Smooth muscle cell of the brain vasculature (primary cell): ENCODE measurements at regions not wholly inside any gene's neighbourhood (a gene's known extent, or its start where the extent isn't known, plus 50 kb on each side); places are given as distances from the start of the nearest gene placed in this dataset.
"Not testable (repeated sequence)": the region's sequence is repeated elsewhere in the genome, so short reads cannot be mapped to it uniquely, and the experiment has no call there.

ENCODE experiments used
- DNase-seq: peaks from one replicate; pipeline ENCODE4 v3.0.0-alpha.2; 2012; ENCODE audit warnings: low read depth, low spot score

DNA sequence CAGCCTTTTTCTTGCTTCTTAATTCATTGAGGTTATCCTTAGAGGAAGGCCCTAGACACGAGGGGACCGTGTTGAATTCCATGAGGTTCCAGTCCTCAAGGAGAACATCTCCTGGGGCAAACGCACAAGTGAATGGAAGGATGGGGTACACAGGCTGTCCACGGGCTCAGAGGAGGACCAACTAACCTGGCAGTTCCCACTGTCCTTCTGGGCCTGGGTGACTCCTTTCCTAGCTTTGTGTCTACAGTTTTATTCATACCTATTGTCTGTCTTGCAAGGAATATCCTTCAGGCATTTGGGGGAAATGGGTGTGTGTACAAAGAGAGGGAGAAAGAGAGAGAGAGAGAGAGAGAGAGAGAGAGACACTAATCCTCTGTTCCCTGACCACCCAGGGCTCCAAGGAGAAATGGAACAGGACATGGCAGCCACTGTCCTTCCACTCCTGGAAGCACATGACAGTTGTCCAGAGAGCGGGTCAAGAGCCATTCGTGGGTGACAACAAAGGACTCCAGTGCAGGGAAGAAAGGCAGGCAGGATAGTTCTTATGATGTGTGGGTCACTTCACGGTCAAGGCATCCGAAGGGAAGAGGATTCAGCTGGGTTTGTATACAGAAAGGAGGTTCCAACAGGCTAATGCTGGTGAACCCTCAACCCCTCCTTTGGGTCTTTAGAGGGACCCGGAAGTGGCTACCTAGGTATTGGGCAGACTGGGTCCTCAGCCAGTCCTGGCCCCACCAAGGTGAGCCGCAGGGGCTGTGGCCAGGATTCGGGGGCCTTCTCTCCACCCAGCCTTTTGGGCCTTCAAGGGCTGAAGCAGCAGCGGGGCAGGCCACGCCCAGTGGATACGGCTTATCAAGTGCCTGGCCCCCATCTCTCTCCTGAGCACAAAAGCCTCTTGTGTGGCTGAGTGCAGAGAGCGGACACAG, 150.6 kb downstream of the MYCN start:
- no peak for DNase-seq

DNA sequence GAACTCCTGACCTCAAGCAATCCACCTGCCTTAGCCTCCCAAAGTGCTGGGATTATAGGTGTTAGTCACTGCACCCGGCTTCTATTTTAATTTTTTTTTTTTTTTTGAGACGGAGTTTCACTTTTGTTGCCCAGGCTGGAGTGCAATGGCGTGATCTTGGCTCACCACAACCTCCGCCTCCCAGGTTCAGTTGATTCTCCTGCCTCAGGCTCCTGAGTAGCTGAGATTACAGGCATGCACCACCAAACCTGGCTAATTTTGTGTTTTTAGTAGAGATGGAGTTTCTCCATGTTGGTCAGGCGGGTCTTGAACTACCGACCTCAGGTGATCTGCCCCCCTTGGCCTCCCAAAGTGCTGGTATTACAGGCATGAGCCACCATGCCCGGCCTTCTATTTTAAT, 149.1 kb downstream of the MYCN start:
- DNase-seq, result not testable (repeated sequence)

DNA sequence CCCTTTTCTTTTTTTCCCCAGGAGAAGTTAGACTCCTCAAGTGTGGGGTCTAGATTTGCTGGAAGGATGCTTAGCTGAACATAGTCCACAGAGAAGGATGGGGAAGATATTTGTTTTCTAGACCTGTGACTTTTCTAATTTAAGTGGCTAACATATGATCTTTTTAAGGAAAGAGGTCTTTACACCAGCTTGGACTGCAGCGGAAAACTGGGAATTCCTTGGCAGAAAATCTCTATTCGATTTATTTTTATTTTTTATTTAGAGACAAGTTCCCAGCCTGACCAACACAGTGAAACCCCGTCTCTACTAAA, 148.4 kb downstream of the MYCN start:
- DNase-seq, result no peak

DNA sequence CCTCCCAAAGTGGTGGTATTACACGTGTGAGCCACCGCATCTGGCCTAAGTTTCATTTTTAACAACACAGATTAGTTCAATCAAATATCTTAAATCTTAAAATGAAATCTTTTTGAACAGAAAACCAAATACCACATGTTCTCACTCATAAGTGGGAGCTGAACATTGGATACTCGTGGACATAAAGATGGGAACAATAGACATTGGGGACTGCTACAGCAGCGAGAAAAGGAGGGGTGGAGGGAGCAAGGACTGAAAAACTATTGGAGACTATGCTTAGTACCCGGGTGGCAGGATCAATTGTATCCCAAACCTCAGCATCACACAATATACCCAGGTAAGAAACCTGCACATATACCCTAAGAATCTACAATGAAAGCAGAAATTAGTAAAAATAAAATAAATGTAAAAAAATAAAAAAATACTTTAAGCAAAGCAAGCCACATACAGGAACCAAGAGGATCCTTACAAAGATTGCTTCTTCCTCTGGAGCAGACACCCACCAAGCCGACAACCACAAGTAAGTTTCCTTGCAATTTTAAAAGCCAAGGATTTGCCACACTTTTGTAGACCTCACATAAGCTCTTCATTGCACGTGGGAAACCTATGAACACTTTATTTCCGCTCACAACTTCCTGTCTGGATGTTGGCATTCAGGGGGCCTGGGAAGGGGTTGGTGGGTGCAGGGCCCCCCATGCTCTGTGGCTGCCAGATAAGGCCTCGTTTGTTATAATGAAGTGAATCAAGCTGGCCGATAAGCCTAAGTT, 147.9 kb downstream of the MYCN start:
- DNase-seq, result no peak

DNA sequence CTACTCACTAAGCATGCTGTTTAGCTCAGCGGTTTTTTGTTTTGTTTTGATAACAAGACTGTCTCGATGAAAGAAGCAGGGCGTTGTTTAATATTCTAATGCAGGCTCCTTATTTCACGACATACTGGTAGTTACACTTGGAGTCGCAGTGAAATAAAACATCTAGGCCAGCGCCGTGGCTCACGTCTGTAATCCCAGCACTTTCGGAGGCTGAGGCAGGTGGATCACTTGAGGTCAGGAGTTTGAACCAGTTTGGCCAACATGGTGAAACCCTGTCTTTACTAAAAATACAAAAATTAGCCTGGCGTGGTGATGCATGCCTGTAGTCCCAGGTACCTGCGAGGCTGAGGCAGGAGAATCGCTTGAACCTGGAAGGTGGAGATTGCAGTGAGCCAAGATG, 145.8 kb downstream of the MYCN start:
- not testable (repeated sequence) for DNase-seq

DNA sequence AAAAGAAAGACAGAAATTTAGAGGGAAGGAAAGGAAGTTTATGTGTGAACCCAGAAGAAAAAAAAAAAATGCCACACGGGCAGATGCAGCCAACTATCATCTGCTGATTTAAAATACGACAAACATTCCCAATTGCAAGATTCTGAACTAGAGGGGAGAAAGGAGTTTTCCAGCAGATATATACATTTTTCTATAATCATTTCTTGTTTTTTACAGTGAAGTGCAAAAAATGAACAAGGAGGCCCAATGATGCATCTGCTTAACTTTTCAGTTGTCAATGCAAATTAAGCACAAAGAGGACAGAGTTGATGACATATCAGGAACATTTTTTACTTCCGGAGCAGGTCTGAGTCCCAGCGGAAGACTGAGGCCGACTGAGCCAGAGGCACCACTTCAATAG, 144.7 kb downstream of the MYCN start:
- no peak for DNase-seq

DNA sequence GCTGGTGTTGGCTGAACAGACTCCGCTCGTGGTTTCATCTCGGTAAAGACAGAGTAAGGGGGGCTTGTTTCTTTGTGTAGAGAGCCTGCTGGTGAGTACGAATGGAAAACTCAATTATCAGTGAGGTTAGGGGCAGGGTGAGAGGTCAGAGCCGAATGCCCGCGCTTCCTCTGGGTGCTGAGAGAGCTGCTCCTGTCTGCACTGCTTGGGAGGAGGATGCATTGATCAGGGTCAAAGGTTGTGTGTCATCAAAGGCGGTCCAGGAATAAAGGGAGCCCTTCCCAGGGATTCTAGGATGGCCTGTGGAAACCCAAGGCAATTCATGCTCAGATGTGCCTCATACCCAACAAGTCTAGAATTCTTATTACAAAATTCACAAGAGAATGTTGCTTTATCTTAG, 143.9 kb downstream of the MYCN start:
- no peak for DNase-seq

DNA sequence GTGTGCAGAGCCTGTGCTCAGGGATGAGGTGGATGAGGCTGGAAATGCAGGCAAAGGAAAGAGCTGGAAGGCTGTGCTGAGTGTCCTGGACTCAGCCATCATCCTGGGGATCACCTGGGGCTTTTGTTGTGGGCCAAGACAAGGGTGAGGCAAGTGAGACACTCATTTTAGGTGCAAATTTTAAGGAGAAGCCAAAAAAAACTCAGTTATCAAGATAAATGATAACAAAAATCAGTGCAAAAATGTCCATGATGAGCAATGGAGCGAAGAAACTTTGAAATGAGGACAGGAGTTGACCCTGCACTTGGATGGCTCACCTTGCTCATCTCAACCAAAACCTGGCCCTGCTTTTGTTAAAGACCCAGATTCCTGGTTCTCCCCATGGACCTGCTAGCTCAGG, 141.9 kb downstream of the MYCN start:
- DNase-seq, result no peak

DNA sequence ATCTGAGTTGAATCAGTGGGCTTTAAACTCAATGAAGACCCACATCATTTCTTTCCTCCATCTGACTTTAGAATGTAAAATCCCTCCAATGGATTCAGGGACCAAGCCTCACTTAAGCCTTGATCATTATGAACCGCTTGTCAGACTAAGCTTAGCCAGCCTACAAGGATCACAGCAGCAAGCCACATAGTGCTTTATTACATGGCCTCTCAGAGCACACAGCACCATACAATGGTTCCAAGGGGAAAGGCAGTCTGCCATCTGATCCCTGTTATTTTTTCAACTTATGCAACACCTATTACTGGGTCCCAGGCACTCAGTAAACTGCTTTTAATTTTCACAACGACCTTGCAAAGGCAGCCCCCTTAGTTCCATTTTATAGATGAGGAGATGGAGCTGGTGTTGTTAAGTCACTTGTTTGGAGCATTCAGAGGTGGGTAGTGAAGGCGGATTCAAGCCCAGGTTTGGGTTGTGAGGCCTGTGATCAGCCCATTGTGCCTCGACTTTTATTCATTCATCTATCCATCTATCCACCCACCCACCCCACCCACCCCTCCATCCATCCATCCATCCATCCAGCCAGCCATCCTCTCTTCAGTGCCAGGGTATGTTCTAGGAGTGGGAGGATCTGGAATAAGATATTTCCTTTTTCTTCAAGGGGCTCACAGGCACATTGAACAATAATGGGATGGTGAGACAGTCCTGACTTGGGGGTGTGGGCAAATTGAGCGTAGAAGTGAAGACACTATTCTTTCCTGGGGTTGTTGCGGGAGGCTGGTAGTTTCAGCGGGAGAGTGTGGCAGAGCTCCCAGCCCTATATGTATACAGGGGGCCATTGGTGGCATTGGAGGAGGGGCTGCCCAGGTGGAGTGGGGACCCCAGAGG, 141.2 kb downstream of the MYCN start:
- no peak for DNase-seq

DNA sequence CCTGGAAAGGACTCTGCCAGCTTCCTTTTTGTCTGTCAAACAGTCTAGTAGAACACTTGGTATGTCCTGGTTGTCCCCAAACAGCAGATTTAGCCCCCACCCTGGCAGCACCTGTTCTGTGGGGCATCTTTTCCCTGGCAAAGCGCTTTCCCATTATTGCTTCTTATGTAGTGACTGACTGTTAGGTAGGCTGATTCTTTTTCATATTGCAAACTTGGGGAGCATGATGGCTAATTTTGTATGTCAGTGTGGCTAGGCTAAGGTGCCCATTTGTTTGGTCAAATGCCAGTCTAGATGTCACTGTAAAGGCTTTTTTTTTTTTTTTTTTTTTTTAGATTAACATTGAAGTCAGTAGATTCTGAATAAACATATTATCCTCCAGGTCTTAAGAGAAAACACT, 140.2 kb downstream of the MYCN start:
- no peak for DNase-seq

DNA sequence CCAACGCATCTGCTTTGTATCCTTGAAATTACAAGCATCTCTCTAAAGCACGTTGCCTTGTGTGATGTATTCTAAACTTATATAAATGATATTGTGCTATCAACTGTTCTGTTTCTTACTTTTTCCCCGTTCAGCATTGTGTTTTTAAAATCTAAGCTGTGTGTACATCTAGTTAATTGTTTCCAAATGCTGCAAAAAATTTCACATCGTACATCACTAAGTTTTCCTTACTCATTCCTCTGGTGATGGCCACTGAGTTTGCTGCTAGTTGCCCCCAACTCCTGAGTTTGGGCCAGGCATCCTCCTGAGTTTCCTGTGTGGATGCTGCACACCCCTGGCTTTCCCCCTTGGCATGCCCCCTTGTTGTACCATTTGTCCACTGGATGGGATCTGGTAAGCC, 139.7 kb downstream of the MYCN start:
- no peak for DNase-seq

DNA sequence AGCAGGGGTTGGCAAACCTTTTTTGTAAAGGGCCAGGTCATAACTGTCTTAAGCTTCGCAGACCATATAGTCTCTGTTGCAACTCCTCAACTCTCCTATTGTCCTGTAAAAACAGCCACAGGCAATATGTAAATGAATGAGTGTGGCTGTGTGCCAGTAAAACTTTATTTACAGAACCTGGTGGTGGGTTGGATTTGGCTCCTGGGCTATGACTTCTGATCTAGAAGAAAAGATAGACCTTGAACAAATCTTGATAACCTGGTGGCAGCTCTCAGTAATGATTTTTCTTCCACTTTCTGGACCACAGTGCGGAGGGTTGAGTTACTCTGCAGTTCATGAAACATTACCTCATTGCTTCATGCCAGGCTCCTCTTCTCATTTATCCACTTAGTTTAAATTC, 139.3 kb downstream of the MYCN start:
- DNase-seq, result no peak

DNA sequence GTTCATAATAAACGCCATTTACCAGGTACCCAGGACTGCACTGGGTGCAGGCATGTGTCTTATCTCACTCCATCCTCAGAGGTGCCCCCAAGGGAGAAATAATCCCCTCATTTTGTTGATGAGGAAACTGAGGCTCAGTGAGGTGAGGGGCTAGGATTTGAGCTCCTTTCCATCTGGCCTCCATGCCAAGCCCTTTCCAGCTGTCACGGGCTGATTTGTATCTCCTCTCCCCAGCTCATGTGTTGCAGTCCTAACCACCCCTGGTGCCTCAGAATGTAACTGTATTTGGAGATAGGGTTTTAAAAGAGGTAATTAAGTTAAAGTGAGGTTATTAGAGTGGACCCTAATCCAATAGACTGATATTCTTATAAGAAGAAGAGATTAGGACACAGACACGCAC, 137.3 kb downstream of the MYCN start:
- DNase-seq, result no peak

DNA sequence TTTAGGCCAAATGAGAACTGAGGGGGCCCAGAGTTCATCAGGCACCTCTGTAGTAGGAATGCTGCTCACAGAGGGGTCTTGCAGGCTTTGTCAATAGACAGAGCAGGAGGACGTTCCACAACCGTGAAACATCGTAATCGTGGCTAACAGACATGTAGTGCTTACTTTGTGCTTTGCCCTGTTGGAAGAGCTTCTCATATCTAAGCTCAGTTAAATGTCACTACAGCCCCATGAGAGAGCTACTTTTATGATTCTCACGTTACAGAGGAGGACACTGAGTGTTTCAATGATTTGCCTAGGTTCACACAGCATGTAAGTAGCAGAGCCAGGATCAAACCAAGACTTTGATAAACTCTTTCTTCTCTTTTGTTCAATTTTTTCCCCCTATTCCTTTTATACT, 136.6 kb downstream of the MYCN start:
- DNase-seq, result no peak

DNA sequence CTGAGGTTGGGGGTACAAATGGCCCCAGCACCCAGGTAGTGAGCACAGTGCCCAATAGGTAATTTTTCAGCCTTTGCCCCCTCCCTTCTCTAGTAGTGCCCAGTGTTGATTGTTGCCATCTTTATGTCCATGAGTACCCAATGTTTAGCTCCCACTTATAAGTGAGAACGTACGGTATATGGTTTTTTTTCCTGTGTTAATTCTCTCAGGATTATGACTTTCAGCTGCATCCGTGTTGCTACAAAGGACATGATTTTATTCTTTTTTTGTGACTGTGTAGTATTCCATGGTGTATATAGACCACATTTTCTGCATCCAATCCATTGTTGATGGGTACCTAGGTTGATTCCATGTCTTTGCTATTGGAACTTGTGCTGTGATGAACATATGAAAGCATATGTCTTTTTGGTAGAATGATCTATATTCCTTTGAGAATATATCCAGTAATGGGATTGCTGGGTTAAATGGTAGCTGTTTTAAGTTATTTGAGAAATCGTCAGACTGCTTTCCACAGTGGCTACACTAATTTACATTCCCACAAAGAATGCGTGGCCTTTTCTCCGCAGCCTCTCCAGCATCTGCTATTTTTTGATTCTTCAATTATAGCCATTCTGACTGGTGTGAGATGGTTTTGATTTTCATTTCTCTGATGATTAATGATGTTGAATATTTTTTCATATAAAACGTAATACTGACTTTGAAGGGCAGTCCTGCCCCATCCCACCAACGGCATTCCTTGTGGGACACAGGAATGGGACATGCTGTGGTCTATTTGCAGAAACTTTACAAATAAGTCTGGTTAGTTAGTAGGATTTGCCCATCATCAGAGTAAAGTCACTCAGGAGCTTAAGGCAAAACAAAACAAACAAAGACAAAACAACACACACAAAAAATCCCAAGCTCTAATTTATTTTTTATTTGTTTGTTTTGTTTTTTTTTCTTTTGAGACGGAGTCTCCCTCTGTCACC, 135.0 kb downstream of the MYCN start:
- DNase-seq, result no peak

DNA sequence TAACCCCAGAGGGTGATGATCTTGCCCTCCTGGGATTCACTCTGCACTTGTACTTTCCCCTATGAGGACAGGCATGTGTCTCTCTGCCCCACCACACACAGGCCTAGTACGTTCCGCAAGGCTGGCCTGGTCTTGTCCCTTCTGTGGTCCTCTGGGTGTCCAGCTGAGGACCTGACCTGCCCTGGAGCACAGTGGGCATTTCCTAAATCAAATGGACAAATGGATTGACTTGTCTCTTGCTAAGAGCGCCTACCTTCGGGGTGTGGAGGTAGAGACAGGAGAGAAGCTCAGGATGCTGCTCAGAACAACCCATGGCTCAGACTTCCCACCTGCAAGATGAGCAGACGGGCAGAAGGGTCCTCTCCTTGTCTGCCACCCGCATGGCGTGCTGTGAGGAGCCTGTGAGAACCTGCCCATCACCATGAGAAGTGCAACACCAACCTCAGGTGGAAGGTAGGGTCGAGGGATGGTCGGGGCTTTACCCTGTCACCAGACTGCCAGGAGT, 133.6 kb downstream of the MYCN start:
- no peak for DNase-seq

DNA sequence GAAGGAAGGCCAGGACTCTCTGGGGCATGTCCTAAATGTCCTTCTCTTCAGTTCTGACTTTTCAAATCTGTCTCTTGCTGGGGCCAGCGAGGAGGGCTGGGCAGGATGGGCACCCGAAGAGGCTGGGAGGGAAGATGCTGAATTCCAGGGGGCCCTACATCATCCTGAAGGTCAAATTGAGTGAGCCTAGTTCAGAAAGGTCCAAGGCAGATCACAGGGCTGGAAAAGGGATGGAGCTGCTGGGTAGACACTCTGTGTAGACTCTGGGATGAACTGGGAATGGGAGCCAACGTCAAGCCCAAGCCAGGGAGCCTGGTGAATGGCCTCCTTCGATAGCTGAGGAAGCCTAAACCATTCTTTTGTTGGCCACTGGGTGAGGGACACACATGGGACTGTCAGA, 133.1 kb downstream of the MYCN start:
- DNase-seq, result no peak

DNA sequence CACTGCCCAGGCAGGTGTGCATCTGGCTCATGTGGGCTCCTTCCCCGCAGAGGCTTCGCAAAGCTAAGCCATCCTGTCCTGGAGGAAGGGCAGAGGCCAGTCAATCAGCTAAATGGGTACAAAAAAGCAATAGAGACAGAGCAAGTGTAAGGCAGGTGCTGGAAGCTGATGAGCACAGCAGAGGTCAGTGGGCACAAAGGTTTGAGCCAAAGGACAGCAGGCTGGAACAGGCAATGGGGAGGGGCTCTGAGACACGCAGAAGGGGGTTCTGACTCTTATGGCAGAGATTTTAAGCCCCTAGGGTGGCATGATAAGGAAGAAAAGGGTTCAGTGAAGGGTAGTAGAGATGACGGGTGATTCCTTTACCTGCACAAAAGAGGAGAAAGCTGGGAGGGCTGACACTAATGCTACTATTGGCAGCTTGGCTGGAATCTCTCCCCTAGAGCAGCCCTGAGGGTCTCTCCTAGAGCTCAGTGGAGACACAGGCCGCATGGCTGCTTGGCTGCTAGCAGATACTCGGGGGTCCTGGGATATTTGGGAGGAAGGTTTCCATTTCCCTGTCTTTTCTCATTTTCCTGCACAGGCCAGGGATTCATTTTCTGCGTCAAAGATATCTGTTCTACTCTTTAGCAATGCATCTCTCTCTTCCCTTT, 132.4 kb downstream of the MYCN start:
- no peak for DNase-seq

DNA sequence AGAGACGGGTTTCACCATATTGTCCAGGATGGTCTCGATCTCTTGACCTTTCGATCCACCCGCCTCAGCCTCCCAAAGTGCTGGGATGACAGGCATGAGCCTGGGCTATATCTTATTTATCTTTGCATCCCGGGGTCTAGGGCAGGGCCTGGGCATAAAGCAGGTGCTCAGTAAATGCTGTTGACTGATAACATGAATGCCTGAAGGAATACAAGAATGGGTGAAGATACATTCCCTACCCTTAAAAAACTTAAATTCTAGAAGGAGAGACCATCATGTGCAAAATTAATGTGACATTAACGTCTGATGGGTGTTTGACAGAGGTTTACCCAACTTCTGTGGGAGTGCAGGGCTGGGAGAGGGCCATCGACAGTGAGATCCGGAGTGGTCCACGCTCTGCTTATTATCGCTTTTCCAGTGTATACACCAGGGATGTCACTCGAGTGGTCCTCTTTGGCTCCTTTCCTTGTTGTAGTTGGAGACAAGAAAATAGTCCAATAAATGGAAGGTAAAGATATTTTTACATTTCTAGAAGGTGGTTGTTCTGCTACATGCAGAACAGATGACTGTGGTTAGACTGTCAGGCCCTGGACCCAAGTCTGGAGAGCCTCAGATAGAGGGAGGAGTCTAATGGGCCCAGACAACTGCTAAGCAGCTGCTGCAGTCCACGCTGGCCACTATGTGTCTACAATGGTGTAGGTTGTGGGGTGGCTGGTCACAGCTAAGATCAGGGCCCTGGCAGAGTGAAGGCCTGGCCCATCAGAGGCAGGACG, 131.7 kb downstream of the MYCN start:
- DNase-seq, result no peak
